CD14-positive monocyte (primary cell): ENCODE measurements at regions not wholly inside any gene's neighbourhood (a gene's known extent, or its start where the extent isn't known, plus 50 kb on each side); places are given as distances from the start of the nearest gene placed in this dataset.

Experiments used
- DNase-seq, 3 donors: peaks; one replicate each; pipeline ENCODE4 v3.0.0-alpha.2; 2011 to 2022
- H2AFZ ChIP-seq: 2 replicates; pipeline ENCODE4 v1.6.0; 2012; ENCODE audit warnings: mild to moderate bottlenecking, low read depth, low read length, inconsistent platforms; ENCODE audit not compliant: insufficient read depth, poor library complexity, severe bottlenecking
- H3K27ac ChIP-seq, 2 donors: 1 replicate in 1 of 2; 2 replicates in 1 of 2; pipeline ENCODE4 v1.5.1; 2012 to 2013; ENCODE audit warnings: low read length in 2 of 2, control low read depth in 1 of 2, inconsistent platforms in 1 of 2, low read depth in 1 of 2, mild to moderate bottlenecking in 1 of 2
- H3K27me3 ChIP-seq, 2 donors: one replicate each; pipeline versions ENCODE4 v1.6.0 to v1.6.1; 2011 to 2013; ENCODE audit warnings: low read length in 2 of 2; ENCODE audit not compliant: control insufficient read depth in 2 of 2, insufficient read depth in 2 of 2
- H3K36me3 ChIP-seq, 2 donors: replicated peaks in 1 of 2; 1 replicate in 1 of 2; 2 replicates in 1 of 2; pipeline versions ENCODE4 v1.5.1 to v1.6.1; 2012 to 2013; ENCODE audit warnings: low read length in 2 of 2, control low read depth in 1 of 2, inconsistent platforms in 1 of 2, mild to moderate bottlenecking in 1 of 2; ENCODE audit not compliant: insufficient read depth in 2 of 2, control insufficient read depth in 1 of 2
- H3K4me1 ChIP-seq, 2 donors: 1 replicate in 1 of 2; 2 replicates in 1 of 2; pipeline versions ENCODE4 v1.5.1 to v1.6.1; 2012 to 2013; ENCODE audit warnings: low read length in 2 of 2, control low read depth in 1 of 2, inconsistent platforms in 1 of 2, mild to moderate bottlenecking in 1 of 2, moderate library complexity in 1 of 2; ENCODE audit not compliant: insufficient read depth in 2 of 2, control insufficient read depth in 1 of 2
- H3K4me2 ChIP-seq: replicated peaks from 2 replicates; pipeline ENCODE3; 2012; ENCODE audit warnings: low read length, moderate library complexity, mild to moderate bottlenecking; ENCODE audit not compliant: poor library complexity, severe bottlenecking; ENCODE audit errors: extremely low read depth
- H3K4me3 ChIP-seq, 3 experiments: fragments of 200-600 bp in 1 of 3; sonication (generic) in 1 of 3; replicated peaks in 1 of 3; 1 replicate in 2 of 3; 2 replicates in 1 of 3; pipeline ENCODE4 v1.5.1; 2011 to 2013; ENCODE audit warnings: low read length in 3 of 3, mild to moderate bottlenecking in 3 of 3, control low read depth in 2 of 3, low read depth in 2 of 3, inconsistent platforms in 1 of 3, moderate library complexity in 1 of 3
- H3K79me2 ChIP-seq: 2 replicates; pipeline ENCODE4 v1.6.0; 2012; ENCODE audit warnings: mild to moderate bottlenecking, control low read depth, inconsistent platforms, low read length, moderate library complexity; ENCODE audit not compliant: insufficient read depth
- H3K9ac ChIP-seq: 2 replicates; pipeline ENCODE4 v1.6.0; 2017; ENCODE audit warnings: low read length, mild to moderate bottlenecking; ENCODE audit not compliant: insufficient read depth, poor library complexity, severe bottlenecking
- H3K9me3 ChIP-seq, 2 donors: replicated peaks in 1 of 2; 1 replicate in 1 of 2; 2 replicates in 1 of 2; pipeline versions ENCODE4 v1.5.1 to v1.6.1; 2012 to 2013; ENCODE audit warnings: low read length in 2 of 2, control low read depth in 1 of 2; ENCODE audit not compliant: control insufficient read depth in 1 of 2, insufficient read depth in 1 of 2
- H4K20me1 ChIP-seq: 2 replicates; pipeline ENCODE4 v1.6.0; 2012; ENCODE audit warnings: mild to moderate bottlenecking, low read length, control low read depth, moderate library complexity; ENCODE audit not compliant: insufficient read depth
- H3K27ac Mint-ChIP-seq, 7 donors: one replicate each; pipeline ENCODE4 v1.8.0; 2020; ENCODE audit warnings: mild to moderate bottlenecking in 7 of 7, mixed read lengths in 7 of 7, moderate library complexity in 6 of 7, inconsistent platforms in 2 of 7
- H3K27me3 Mint-ChIP-seq, 3 donors: one replicate each; pipeline ENCODE4 v1.8.0; 2021 to 2022; ENCODE audit warnings: low read depth in 3 of 3, mild to moderate bottlenecking in 3 of 3, mixed read lengths in 3 of 3, moderate library complexity in 3 of 3, inconsistent platforms in 1 of 3
- H3K36me3 Mint-ChIP-seq, 2 donors: one replicate each; pipeline ENCODE4 v1.8.0; 2020; ENCODE audit warnings: mixed read lengths in 2 of 2, inconsistent platforms in 1 of 2, mild to moderate bottlenecking in 1 of 2
- H3K4me1 Mint-ChIP-seq: one replicate; pipeline ENCODE4 v1.8.0; 2020; ENCODE audit warnings: mild to moderate bottlenecking, mixed read lengths
- H3K4me3 Mint-ChIP-seq, 2 donors: one replicate each; pipeline ENCODE4 v1.8.0; 2020; ENCODE audit warnings: mild to moderate bottlenecking in 2 of 2, mixed read lengths in 2 of 2, moderate library complexity in 1 of 2
- H3K9me3 Mint-ChIP-seq, 7 donors: one replicate each; pipeline ENCODE4 v1.8.0; 2020 to 2022; ENCODE audit warnings: mixed read lengths in 7 of 7, mild to moderate bottlenecking in 6 of 7, moderate library complexity in 6 of 7, inconsistent platforms in 2 of 7
- CTCF ChIP-seq: fragments of 200-600 bp; IDR thresholded peaks from one replicate; pipeline ENCODE4 v1.8.0; 2022; ENCODE audit warnings: antibody characterized with exemption, mild to moderate bottlenecking
- WGBS: methylation state at CpG from one replicate; pipeline ENCODE4 v1.1.5; 2013; ENCODE audit warnings: missing lambda C conversion rate; ENCODE audit not compliant: insufficient coverage; 5-methylcytosine and 5-hydroxymethylcytosine counted together
- intact Hi-C, 2 donors: fragments of 100-400 bp; cut with micrococcal nuclease; formaldehyde crosslinking; loops; one replicate each; pipeline versions ENCODE4 v1.15.0 to v1.15.1; 2023

- no peaks in the 10 kb centered on the region for H3K36me3 ChIP-seq
- DNase-seq = no peak
- WGBS = no CpG with 5 or more reads among the region's 2 CpGs
- Mint-ChIP-seq H3K36me3 (no peaks in the 10 kb centered on the region), H3K4me3 (no peak overlapping the region), H3K4me1 (no peaks in the 10 kb centered on the region), H3K27me3 (no peaks in the 10 kb centered on the region), H3K27ac (no peak overlapping the region), H3K9me3 (no peaks in the 10 kb centered on the region)
- H3K79me2 ChIP-seq = no peaks in the 10 kb centered on the region
- TF ChIP-seq CTCF = no peak
- no peaks in the 10 kb centered on the region for H3K4me1 ChIP-seq
- H3K9me3 ChIP-seq = no peaks in the 10 kb centered on the region
- H4K20me1 ChIP-seq = no peaks in the 10 kb centered on the region
- no peak overlapping the region for H3K27ac ChIP-seq
- no peaks in the 10 kb centered on the region for H3K27me3 ChIP-seq
- intact Hi-C loops = no loop called here
- no peak overlapping the region for H2AFZ ChIP-seq
- H3K9ac ChIP-seq = no peak overlapping the region
- H3K4me2 ChIP-seq = no peak overlapping the region
- no peak overlapping the region for H3K4me3 ChIP-seq
Observed at GRCh38 chr5:105677291-105677690, 1993.4 kb downstream of the EFNA5 start.

- Histone ChIP-seq H4K20me1 (no peaks in the 10 kb centered on the region), H3K4me1 (no peaks in the 10 kb centered on the region), H3K9me3 (no peaks in the 10 kb centered on the region), H3K27me3 (no peaks in the 10 kb centered on the region), H3K9ac (no peak overlapping the region), H3K4me3 (no peak overlapping the region), H3K27ac (no peak overlapping the region), H2AFZ (no peak overlapping the region), H3K79me2 (no peaks in the 10 kb centered on the region), H3K36me3 (no peaks in the 10 kb centered on the region), H3K4me2 (no peak overlapping the region)
- no peak for TF ChIP-seq CTCF
- H3K27ac Mint-ChIP-seq = no peak overlapping the region
- H3K9me3 Mint-ChIP-seq = peaks cover 0 to 7% (median 2%) of the 10 kb centered on the region in 7 donors
- H3K4me3 Mint-ChIP-seq = no peak overlapping the region
- WGBS = 90% methylated on average over 2 of the region's 3 CpGs
- no peaks in the 10 kb centered on the region for H3K36me3 Mint-ChIP-seq
- H3K4me1 Mint-ChIP-seq = no peaks in the 10 kb centered on the region
- intact Hi-C loops = no loop called here
- DNase-seq = no peak
- no peaks in the 10 kb centered on the region for H3K27me3 Mint-ChIP-seq
Observed at GRCh38 chr5:105670596-105670995, 2000.1 kb downstream of the EFNA5 start.
